ENCODE measurements at regions not wholly inside any gene's neighbourhood (a gene's known extent, or its start where the extent isn't known, plus 50 kb on each side); places are given as distances from the start of the nearest gene placed in this dataset.

DNA sequence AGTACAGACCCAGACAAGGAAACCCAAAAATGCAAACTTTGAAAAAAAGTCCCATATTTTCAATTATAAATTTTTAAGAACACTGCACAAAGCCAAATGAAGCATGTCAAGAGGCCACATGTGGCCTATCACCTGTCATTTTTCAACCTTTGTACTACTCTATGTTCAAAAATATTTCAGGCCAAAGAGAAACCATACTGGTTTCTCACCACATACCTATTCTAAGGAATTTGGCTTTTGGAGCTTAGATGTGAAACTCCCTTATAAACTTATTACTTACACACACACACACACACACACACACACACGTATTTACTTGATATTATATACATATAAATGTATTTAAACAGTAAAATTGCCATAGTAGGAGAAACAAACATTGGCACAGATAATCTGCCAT, 338.7 kb downstream of the TXNL1 start:
- Histone ChIP-seq H4K20me1 (ENCODE audit: low read depth, low read length) (no peaks in the 10 kb centered on the region), H3K4me3 (ENCODE audit: insufficient read depth, low read length, poor library complexity, severe bottlenecking) (no peak overlapping the region), H3K27ac (ENCODE audit: low read depth, low read length) (no peak overlapping the region), H3K4me2 (ENCODE audit: low read depth, low read length, poor library complexity, severe bottlenecking) (no peak overlapping the region), H3K9me2 (replicated peaks; ENCODE audit: insufficient read depth, low read length) (no peaks in the 10 kb centered on the region), H3K79me2 (ENCODE audit: insufficient read depth, low read length) (no peaks in the 10 kb centered on the region), H3F3A (ENCODE audit: insufficient read depth) (no peaks in the 10 kb centered on the region), H3K9me3 (ENCODE audit: insufficient read depth, low read length) (no peaks in the 10 kb centered on the region), H3K27me3 (ENCODE audit: low read length) (no peaks in the 10 kb centered on the region), H3K9ac (ENCODE audit: low read length) (no peak overlapping the region), H3K36me3 (ENCODE audit: low read length) (no peaks in the 10 kb centered on the region), H2AFZ (ENCODE audit: low read depth, low read length, severe bottlenecking) (no peak overlapping the region)
- no peak for TF ChIP-seq EZH2phosphoT487 (conservative IDR thresholded peaks at IDR 0.05; ENCODE audit: low read length)
- TF ChIP-seq CTCF (IDR thresholded peaks at IDR 0.05; ENCODE audit: insufficient read depth, low read length, poor library complexity, severe bottlenecking) = no peak

DNA sequence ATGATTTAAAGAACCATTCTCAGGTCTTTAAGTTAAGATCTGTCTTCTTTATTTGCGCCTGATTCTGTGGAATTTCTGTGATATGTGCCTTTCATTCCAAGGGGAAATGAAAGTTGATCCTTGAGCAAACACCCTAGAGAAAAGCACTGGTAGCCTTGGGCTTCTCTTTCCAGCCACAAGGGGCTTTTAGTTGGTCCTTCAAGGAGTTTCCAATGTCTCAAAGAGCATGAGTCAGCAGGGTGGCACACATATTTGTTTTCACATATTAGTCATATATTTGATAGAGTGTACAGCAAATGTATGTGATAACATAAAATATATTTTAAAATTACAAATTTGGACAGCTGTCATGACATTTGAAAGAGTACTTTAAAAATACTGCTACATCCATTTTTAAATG, 339.5 kb downstream of the TXNL1 start:
- Histone ChIP-seq H3K9me3 (ENCODE audit: insufficient read depth, low read length) (no peaks in the 10 kb centered on the region), H2AFZ (ENCODE audit: low read depth, low read length, severe bottlenecking) (no peak overlapping the region), H3K9ac (ENCODE audit: low read length) (no peak overlapping the region), H3K79me2 (ENCODE audit: insufficient read depth, low read length) (no peaks in the 10 kb centered on the region), H3K4me2 (ENCODE audit: low read depth, low read length, poor library complexity, severe bottlenecking) (no peak overlapping the region), H3K27me3 (ENCODE audit: low read length) (no peaks in the 10 kb centered on the region), H3K4me3 (ENCODE audit: insufficient read depth, low read length, poor library complexity, severe bottlenecking) (no peak overlapping the region), H3K9me2 (replicated peaks; ENCODE audit: insufficient read depth, low read length) (no peaks in the 10 kb centered on the region), H3K36me3 (ENCODE audit: low read length) (no peaks in the 10 kb centered on the region), H3F3A (ENCODE audit: insufficient read depth) (no peaks in the 10 kb centered on the region), H3K27ac (ENCODE audit: low read depth, low read length) (no peak overlapping the region), H4K20me1 (ENCODE audit: low read depth, low read length) (no peaks in the 10 kb centered on the region)
- TF ChIP-seq EZH2phosphoT487 (conservative IDR thresholded peaks at IDR 0.05; ENCODE audit: low read length) (no peak), CTCF (IDR thresholded peaks at IDR 0.05; ENCODE audit: insufficient read depth, low read length, poor library complexity, severe bottlenecking) (no peak)

DNA sequence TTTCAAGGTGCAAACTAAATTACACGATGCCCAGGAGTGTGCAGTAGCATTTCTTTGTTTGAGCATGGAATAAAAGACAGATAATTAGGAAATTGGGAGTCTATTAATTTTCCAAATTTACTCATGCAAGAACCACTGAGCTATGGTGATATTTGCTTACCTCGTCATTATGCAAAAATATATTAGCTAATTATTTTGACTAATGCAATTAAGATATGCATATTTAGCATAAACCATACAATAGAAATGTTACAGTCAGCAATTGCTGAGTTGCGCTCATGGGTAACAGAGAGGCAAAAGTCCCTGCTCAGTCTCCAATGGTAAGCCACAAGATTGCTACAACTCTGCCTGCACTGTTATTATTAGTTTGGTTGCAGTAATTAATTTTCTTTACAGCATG, 342.0 kb downstream of the TXNL1 start:
- H2AFZ ChIP-seq (ENCODE audit: low read depth, low read length, severe bottlenecking) = no peak overlapping the region
- no peaks in the 10 kb centered on the region for H4K20me1 ChIP-seq (ENCODE audit: low read depth, low read length)
- no peak overlapping the region for H3K4me3 ChIP-seq (ENCODE audit: insufficient read depth, low read length, poor library complexity, severe bottlenecking)
- TF ChIP-seq CTCF (IDR thresholded peaks at IDR 0.05; ENCODE audit: insufficient read depth, low read length, poor library complexity, severe bottlenecking) = no peak
- no peak for TF ChIP-seq EZH2phosphoT487 (conservative IDR thresholded peaks at IDR 0.05; ENCODE audit: low read length)
- no peak overlapping the region for H3K27ac ChIP-seq (ENCODE audit: low read depth, low read length)
- H3K9me3 ChIP-seq (ENCODE audit: insufficient read depth, low read length) = no peaks in the 10 kb centered on the region
- no peaks in the 10 kb centered on the region for H3K79me2 ChIP-seq (ENCODE audit: insufficient read depth, low read length)
- no peak overlapping the region for H3K9ac ChIP-seq (ENCODE audit: low read length)
- no peaks in the 10 kb centered on the region for H3F3A ChIP-seq (ENCODE audit: insufficient read depth)
- H3K36me3 ChIP-seq (ENCODE audit: low read length) = no peaks in the 10 kb centered on the region
- H3K9me2 ChIP-seq (replicated peaks; ENCODE audit: insufficient read depth, low read length) = no peaks in the 10 kb centered on the region
- H3K27me3 ChIP-seq (ENCODE audit: low read length) = no peaks in the 10 kb centered on the region
- no peak overlapping the region for H3K4me2 ChIP-seq (ENCODE audit: low read depth, low read length, poor library complexity, severe bottlenecking)

All from SU-DHL-6 (cell line).